ENCODE measurements at regions not wholly inside any gene's neighbourhood (a gene's known extent, or its start where the extent isn't known, plus 50 kb on each side); places are given as distances from the start of the nearest gene placed in this dataset.

- TF ChIP-seq CTCF (IDR thresholded peaks at IDR 0.05) (no peak), POLR2A (IDR thresholded peaks at IDR 0.05) (no peak)
These were observed 453.1 kb upstream of the MEF2C start for GRCh38 chr5:89336111-89336510.
